H9 (cell line): ENCODE measurements at regions not wholly inside any gene's neighbourhood (a gene's known extent, or its start where the extent isn't known, plus 50 kb on each side); places are given as distances from the start of the nearest gene placed in this dataset.

Experiments used
- DNase-seq: peaks from one replicate; pipeline ENCODE4 v3.0.0-alpha.2; 2017
- H2AFZ ChIP-seq: one replicate; pipeline ENCODE4 v1.6.1; 2013; ENCODE audit warnings: mild to moderate bottlenecking, low read length, control low read depth, moderate library complexity
- H2AK5ac ChIP-seq: 2 replicates; pipeline ENCODE4 v1.6.1; 2013; ENCODE audit warnings: low read length, control low read depth, mixed read lengths; ENCODE audit not compliant: insufficient read length
- H2BK120ac ChIP-seq: one replicate; pipeline ENCODE4 v1.6.1; 2013; ENCODE audit warnings: low read depth, mild to moderate bottlenecking, low read length, control low read depth, inconsistent platforms; ENCODE audit not compliant: poor library complexity, severe bottlenecking
- H2BK12ac ChIP-seq: 2 replicates; pipeline ENCODE4 v1.6.1; 2013; ENCODE audit warnings: low read length, control low read depth, mixed read lengths, low read depth; ENCODE audit not compliant: insufficient read length
- H2BK15ac ChIP-seq: 2 replicates; pipeline ENCODE4 v1.6.1; 2013; ENCODE audit warnings: low read depth, low read length, control low read depth
- H2BK20ac ChIP-seq: one replicate; pipeline ENCODE4 v1.6.1; 2013; ENCODE audit warnings: low read depth, mild to moderate bottlenecking, low read length, control low read depth, inconsistent platforms; ENCODE audit not compliant: poor library complexity, severe bottlenecking
- H2BK5ac ChIP-seq: 2 replicates; pipeline ENCODE4 v1.6.1; 2013; ENCODE audit warnings: low read length, control low read depth, mixed read lengths; ENCODE audit not compliant: insufficient read length
- H3K14ac ChIP-seq: 2 replicates; pipeline ENCODE4 v1.6.1; 2013; ENCODE audit warnings: low read length, control low read depth; ENCODE audit not compliant: insufficient read depth
- H3K18ac ChIP-seq: 2 replicates; pipeline ENCODE4 v1.6.1; 2013; ENCODE audit warnings: low read depth, mild to moderate bottlenecking, mixed read lengths, low read length, control low read depth; ENCODE audit not compliant: insufficient read length
- H3K23ac ChIP-seq: 2 replicates; pipeline ENCODE4 v1.6.1; 2013; ENCODE audit warnings: low read length, control low read depth, mixed read lengths, low read depth; ENCODE audit not compliant: insufficient read length
- H3K23me2 ChIP-seq: 2 replicates; pipeline ENCODE4 v1.6.1; 2013; ENCODE audit warnings: low read depth, mild to moderate bottlenecking, mixed read lengths, low read length, control low read depth; ENCODE audit not compliant: insufficient read length, poor library complexity, severe bottlenecking
- H3K27ac ChIP-seq: 2 replicates; pipeline ENCODE4 v1.5.1; 2013; ENCODE audit warnings: low read length, control low read depth, mixed read lengths, low read depth; ENCODE audit not compliant: insufficient read length
- H3K27me3 ChIP-seq: 2 replicates; pipeline ENCODE4 v1.6.1; 2013; ENCODE audit warnings: low read length, control low read depth, inconsistent platforms; ENCODE audit not compliant: insufficient read depth
- H3K4ac ChIP-seq: 2 replicates; pipeline ENCODE4 v1.6.1; 2013; ENCODE audit warnings: low read depth, mild to moderate bottlenecking, control low read depth, inconsistent platforms, low read length, moderate library complexity
- H3K4me1 ChIP-seq: 2 replicates; pipeline ENCODE4 v1.6.1; 2013; ENCODE audit warnings: low read length, control low read depth, inconsistent platforms; ENCODE audit not compliant: insufficient read depth
- H3K4me2 ChIP-seq: 2 replicates; pipeline ENCODE4 v1.6.1; 2013; ENCODE audit warnings: low read length, control low read depth, mixed read lengths; ENCODE audit not compliant: insufficient read length, insufficient read depth
- H3K56ac ChIP-seq: 2 replicates; pipeline ENCODE4 v1.6.1; 2013; ENCODE audit warnings: low read depth, mild to moderate bottlenecking, mixed read lengths, low read length, control low read depth; ENCODE audit not compliant: insufficient read length
- H3K79me1 ChIP-seq: 2 replicates; pipeline ENCODE4 v1.6.1; 2013; ENCODE audit warnings: low read depth, mild to moderate bottlenecking, moderate library complexity, low read length, control low read depth, inconsistent platforms; ENCODE audit not compliant: insufficient read depth, poor library complexity, severe bottlenecking
- H3K79me2 ChIP-seq: 2 replicates; pipeline ENCODE4 v1.6.1; 2013; ENCODE audit warnings: low read length, control low read depth, inconsistent platforms; ENCODE audit not compliant: insufficient read depth
- H3K9ac ChIP-seq: 2 replicates; pipeline ENCODE4 v1.6.1; 2013; ENCODE audit warnings: low read length, control low read depth, mixed read lengths; ENCODE audit not compliant: insufficient read length; ENCODE audit errors: extremely low read depth
- H3K9me3 ChIP-seq: one replicate; pipeline ENCODE4 v1.6.1; 2013; ENCODE audit warnings: low read depth, low read length, inconsistent platforms; ENCODE audit not compliant: control insufficient read depth
- H3T11ph ChIP-seq: one replicate; pipeline ENCODE4 v1.6.1; 2013; ENCODE audit warnings: mild to moderate bottlenecking, low read length, control low read depth, inconsistent platforms
- H4K20me1 ChIP-seq: one replicate; pipeline ENCODE4 v1.6.1; 2013; ENCODE audit not compliant: control insufficient read depth, insufficient read length, insufficient read depth
- H4K5ac ChIP-seq: 2 replicates; pipeline ENCODE4 v1.6.1; 2013; ENCODE audit warnings: low read depth, mild to moderate bottlenecking, mixed read lengths, low read length, control low read depth; ENCODE audit not compliant: insufficient read length
- H4K8ac ChIP-seq: replicated peaks from 2 replicates; pipeline ENCODE4 v1.6.1; 2013; ENCODE audit warnings: low read length, control low read depth, mixed read lengths, low read depth; ENCODE audit not compliant: insufficient read length
- H4K91ac ChIP-seq: 2 replicates; pipeline ENCODE4 v1.6.1; 2013; ENCODE audit warnings: low read depth, mild to moderate bottlenecking, moderate library complexity, mixed read lengths, low read length, control low read depth; ENCODE audit not compliant: insufficient read length
- H3K27ac Mint-ChIP-seq, 3 experiments: 2 replicates in 2 of 3; 3 replicates in 1 of 3; pipeline ENCODE4 v1.8.0; 2020 to 2021; ENCODE audit warnings: mixed read lengths in 3 of 3, mild to moderate bottlenecking in 1 of 3, moderate library complexity in 1 of 3
- H3K27me3 Mint-ChIP-seq: 2 replicates; pipeline ENCODE4 v1.8.0; 2021; ENCODE audit warnings: low read depth, mild to moderate bottlenecking, moderate library complexity, mixed read lengths
- H3K36me3 Mint-ChIP-seq, 3 experiments: 2 replicates in 2 of 3; 3 replicates in 1 of 3; pipeline ENCODE4 v1.8.0; 2020 to 2021; ENCODE audit warnings: low read depth in 3 of 3, mixed read lengths in 3 of 3; ENCODE audit not compliant: insufficient read depth in 1 of 3
- H3K4me1 Mint-ChIP-seq, 2 experiments: 2 replicates each; pipeline ENCODE4 v1.8.0; 2020; ENCODE audit warnings: mixed read lengths in 2 of 2
- H3K4me3 Mint-ChIP-seq, 2 experiments: 2 replicates in 1 of 2; 3 replicates in 1 of 2; pipeline ENCODE4 v1.8.0; 2020 to 2021; ENCODE audit warnings: mild to moderate bottlenecking in 2 of 2, mixed read lengths in 2 of 2, moderate library complexity in 1 of 2
- H3K9me3 Mint-ChIP-seq, 2 experiments: 2 replicates in 1 of 2; 3 replicates in 1 of 2; pipeline ENCODE4 v1.8.0; 2020; ENCODE audit warnings: mild to moderate bottlenecking in 2 of 2, mixed read lengths in 2 of 2, moderate library complexity in 1 of 2
- CTCF ChIP-seq: fragments of 200-600 bp; sonication (generic); conservative IDR thresholded peaks from 3 replicates; pipeline ENCODE4 v1.8.0; 2021; ENCODE audit warnings: antibody characterized with exemption, mild to moderate bottlenecking
- WGBS: extraction: QIAGEN DNeasy Blood & Tissue Kit; methylation state at CpG from one replicate; pipeline ENCODE4 v1.1.7; 2013; ENCODE audit warnings: missing lambda C conversion rate, low lambda C conversion rate, mixed read lengths; ENCODE audit not compliant: insufficient read length; ENCODE audit errors: extremely low coverage; 5-methylcytosine and 5-hydroxymethylcytosine counted together

- no peak overlapping the region for H3K14ac ChIP-seq
- H4K8ac ChIP-seq: no peak overlapping the region
- no peak overlapping the region for H3K18ac ChIP-seq
- Mint-ChIP-seq H3K27ac (no peak overlapping the region), H3K27me3 (no peaks in the 10 kb centered on the region), H3K4me3 (no peak overlapping the region), H3K9me3 (no peaks in the 10 kb centered on the region), H3K36me3 (no peaks in the 10 kb centered on the region), H3K4me1 (no peaks in the 10 kb centered on the region)
- H3K56ac ChIP-seq: no peak overlapping the region
- no peaks in the 10 kb centered on the region for H3K23me2 ChIP-seq
- no peak overlapping the region for H4K5ac ChIP-seq
- H2BK20ac ChIP-seq: no peak overlapping the region
- H2BK5ac ChIP-seq: no peak overlapping the region
- no peak overlapping the region for H2AK5ac ChIP-seq
- no peak overlapping the region for H2BK12ac ChIP-seq
- H3K27me3 ChIP-seq: no peaks in the 10 kb centered on the region
- H3K4ac ChIP-seq: no peak overlapping the region
- no peak for TF ChIP-seq CTCF
- H2BK120ac ChIP-seq: no peak overlapping the region
- H3K27ac ChIP-seq: no peak overlapping the region
- H4K91ac ChIP-seq: no peak overlapping the region
- H3K4me1 ChIP-seq: no peaks in the 10 kb centered on the region
- no peaks in the 10 kb centered on the region for H3K79me1 ChIP-seq
- no peak for DNase-seq
- H3K79me2 ChIP-seq: no peaks in the 10 kb centered on the region
- H3K9me3 ChIP-seq: no peaks in the 10 kb centered on the region
- no peak overlapping the region for H2BK15ac ChIP-seq
- no peak overlapping the region for H2AFZ ChIP-seq
- H3K9ac ChIP-seq: no peak overlapping the region
- no peak overlapping the region for H3K4me2 ChIP-seq
- WGBS: no CpG with 5 or more reads among the region's 2 CpGs
- no peak overlapping the region for H3K23ac ChIP-seq
- no peaks in the 10 kb centered on the region for H4K20me1 ChIP-seq
- H3T11ph ChIP-seq: no peak overlapping the region
These were observed 270.0 kb upstream of the SOX9 start for GRCh38 chr17:71850812-71851211.
